ENCODE measurements at regions not wholly inside any gene's neighbourhood (a gene's known extent, or its start where the extent isn't known, plus 50 kb on each side); places are given as distances from the start of the nearest gene placed in this dataset.

DNA sequence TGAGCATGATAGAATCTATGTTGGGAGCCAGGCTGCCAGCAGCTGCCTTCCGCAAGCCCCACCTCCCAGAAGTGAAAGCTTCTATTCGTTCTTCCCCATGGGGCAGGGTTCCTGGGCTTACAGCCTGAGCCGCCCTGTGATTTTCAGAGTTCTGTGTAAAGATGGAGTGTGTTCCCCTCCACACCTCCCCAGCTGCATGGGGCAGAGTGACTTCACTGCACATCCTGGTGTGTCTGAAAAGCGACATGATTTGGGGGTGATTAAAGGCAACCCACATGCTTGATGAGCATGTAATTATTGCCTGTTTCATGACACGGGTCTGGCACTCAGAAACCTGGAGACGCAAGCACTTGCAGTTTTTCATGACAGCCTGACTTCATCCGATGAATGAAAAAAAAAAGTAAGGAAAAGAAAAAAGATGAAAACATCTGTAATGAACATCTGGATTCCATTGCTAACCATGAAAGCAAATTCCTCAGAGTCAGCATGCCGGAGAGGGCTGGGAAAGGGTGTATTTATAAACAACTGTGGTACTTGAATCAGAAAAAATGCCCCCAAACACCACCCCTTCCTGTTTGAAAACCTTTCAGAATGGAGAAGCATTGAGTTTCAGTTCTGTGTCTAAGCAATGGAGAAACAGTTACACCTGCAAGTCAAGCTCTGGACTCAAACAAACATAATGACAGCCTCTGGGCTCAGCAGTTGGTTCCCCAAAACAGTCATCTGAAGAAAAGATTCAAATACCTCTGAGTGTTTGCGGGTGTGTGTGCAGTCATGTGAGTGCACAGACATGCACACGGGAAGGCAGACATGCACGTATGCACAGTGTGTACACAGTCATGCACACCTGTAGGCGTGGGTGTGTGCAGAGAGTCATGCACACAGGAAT, 266.0 kb downstream of the ENGASE start:
- Histone ChIP-seq H3K79me2 (ENCODE audit: low read length) (no peaks in the 10 kb centered on the region), H4K20me1 (ENCODE audit: insufficient read depth, low read depth, low read length) (no peaks in the 10 kb centered on the region), H3K27ac (ENCODE audit: low read length) (peak overlapping the region; percentile 36; the same call in 1 of the 2 replicates), H3K27me3 (ENCODE audit: low read length) (no peaks in the 10 kb centered on the region), H3K9me2 (replicated peaks; ENCODE audit: insufficient read depth, low read length) (no peaks in the 10 kb centered on the region), H2AFZ (ENCODE audit: low read length) (no peak overlapping the region), H3K4me1 (ENCODE audit: low read length) (peaks cover 11% of the 10 kb centered on the region), H3K4me2 (ENCODE audit: low read depth, low read length, poor library complexity, severe bottlenecking) (peak overlapping the region; percentile 27), H3K36me3 (ENCODE audit: insufficient read depth, low read length) (no peaks in the 10 kb centered on the region), H3K9ac (ENCODE audit: low read length) (no peak overlapping the region; the same call in 1 of the 2 replicates), H3K4me3 (ENCODE audit: low read length) (no peak overlapping the region), H3K9me3 (ENCODE audit: low read length) (no peaks in the 10 kb centered on the region)
- DNase-seq, result peak; percentile 58

DNA sequence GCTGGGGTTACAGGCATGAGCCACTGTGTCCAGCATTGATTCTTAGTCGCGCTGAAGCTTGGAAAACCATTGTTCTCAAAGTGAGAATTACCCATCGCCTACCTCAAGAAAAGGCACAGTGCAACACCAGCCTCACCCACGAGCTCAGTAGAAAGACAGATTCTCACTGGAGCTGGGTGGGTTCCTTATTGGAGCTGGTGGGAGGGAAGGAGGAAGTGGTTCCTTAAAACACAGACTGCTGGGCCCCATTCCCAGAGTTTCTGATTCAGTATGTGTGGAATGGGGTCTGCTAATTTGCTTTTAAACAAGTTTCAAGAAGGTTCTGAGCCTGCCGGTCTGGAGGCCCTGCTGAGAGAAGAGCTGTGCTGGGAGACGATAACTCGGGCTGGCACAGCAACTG, 264.7 kb downstream of the ENGASE start:
- no peak overlapping the region for H3K9ac ChIP-seq (ENCODE audit: low read length)
- H3K79me2 ChIP-seq (ENCODE audit: low read length), result no peaks in the 10 kb centered on the region
- no peak overlapping the region for H3K4me3 ChIP-seq (ENCODE audit: low read length)
- H3K36me3 ChIP-seq (ENCODE audit: insufficient read depth, low read length), result no peaks in the 10 kb centered on the region
- no peaks in the 10 kb centered on the region for H3K27me3 ChIP-seq (ENCODE audit: low read length)
- H3K9me3 ChIP-seq (ENCODE audit: low read length), result no peaks in the 10 kb centered on the region
- no peak overlapping the region for H3K4me2 ChIP-seq (ENCODE audit: low read depth, low read length, poor library complexity, severe bottlenecking)
- no peak overlapping the region for H2AFZ ChIP-seq (ENCODE audit: low read length)
- H4K20me1 ChIP-seq (ENCODE audit: insufficient read depth, low read depth, low read length), result no peaks in the 10 kb centered on the region
- DNase-seq, result no peak
- H3K27ac ChIP-seq (ENCODE audit: low read length), result no peak overlapping the region
- H3K9me2 ChIP-seq (replicated peaks; ENCODE audit: insufficient read depth, low read length), result no peaks in the 10 kb centered on the region
- peaks cover 11% of the 10 kb centered on the region for H3K4me1 ChIP-seq (ENCODE audit: low read length)

DNA sequence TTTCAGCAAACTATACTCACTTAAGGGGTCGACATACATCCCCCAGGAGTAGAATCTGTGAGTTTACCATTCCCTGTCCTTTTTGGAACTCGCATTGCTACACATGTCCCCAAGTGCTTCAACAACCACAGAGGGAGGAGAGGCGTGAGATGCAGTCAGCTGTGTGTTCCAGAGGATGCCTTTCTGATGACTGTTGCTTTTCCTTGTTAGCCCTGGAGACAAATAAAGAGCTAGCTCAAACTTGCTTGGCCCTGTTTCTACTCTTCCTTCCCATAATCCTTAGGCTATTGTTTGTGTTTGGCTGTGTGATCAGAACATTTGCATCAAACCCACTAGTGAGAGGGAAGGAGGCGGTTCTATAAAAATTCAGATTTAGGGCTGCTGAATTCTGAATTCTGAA, 264.0 kb downstream of the ENGASE start:
- H3K27me3 ChIP-seq (ENCODE audit: low read length), result no peaks in the 10 kb centered on the region
- H2AFZ ChIP-seq (ENCODE audit: low read length), result no peak overlapping the region
- peaks cover 11% of the 10 kb centered on the region for H3K4me1 ChIP-seq (ENCODE audit: low read length)
- no peaks in the 10 kb centered on the region for H3K79me2 ChIP-seq (ENCODE audit: low read length)
- no peaks in the 10 kb centered on the region for H3K9me3 ChIP-seq (ENCODE audit: low read length)
- H3K9me2 ChIP-seq (replicated peaks; ENCODE audit: insufficient read depth, low read length), result no peaks in the 10 kb centered on the region
- no peaks in the 10 kb centered on the region for H3K36me3 ChIP-seq (ENCODE audit: insufficient read depth, low read length)
- H3K4me3 ChIP-seq (ENCODE audit: low read length), result no peak overlapping the region
- H4K20me1 ChIP-seq (ENCODE audit: insufficient read depth, low read depth, low read length), result no peaks in the 10 kb centered on the region
- no peak overlapping the region for H3K27ac ChIP-seq (ENCODE audit: low read length)
- no peak for DNase-seq
- no peak overlapping the region for H3K4me2 ChIP-seq (ENCODE audit: low read depth, low read length, poor library complexity, severe bottlenecking)
- H3K9ac ChIP-seq (ENCODE audit: low read length), result no peak overlapping the region

DNA sequence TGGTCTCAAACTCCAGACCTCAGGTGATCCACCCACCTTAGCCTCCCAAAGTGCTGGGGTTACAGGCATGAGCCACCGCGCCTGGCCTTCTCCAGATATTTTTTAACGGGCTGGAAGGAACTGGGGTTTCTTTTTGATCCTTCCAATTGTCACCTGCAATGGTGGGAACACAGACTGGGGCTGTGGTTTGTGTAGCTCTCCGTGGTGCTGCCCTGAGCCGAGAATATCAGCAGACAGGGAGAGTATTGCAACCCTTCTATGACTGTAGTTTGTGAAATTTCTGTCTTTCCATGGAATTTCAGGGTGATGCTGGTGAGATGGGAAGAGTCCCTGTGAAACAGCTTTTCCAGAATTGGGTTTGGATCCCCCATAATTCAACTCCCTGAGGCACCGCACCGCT, 263.5 kb downstream of the ENGASE start:
- no peak for DNase-seq
- Histone ChIP-seq H3K4me3 (ENCODE audit: low read length) (no peak overlapping the region), H3K27ac (ENCODE audit: low read length) (no peak overlapping the region), H2AFZ (ENCODE audit: low read length) (no peak overlapping the region), H3K79me2 (ENCODE audit: low read length) (no peaks in the 10 kb centered on the region), H3K4me1 (ENCODE audit: low read length) (peaks cover 11% of the 10 kb centered on the region), H3K27me3 (ENCODE audit: low read length) (no peaks in the 10 kb centered on the region), H3K9ac (ENCODE audit: low read length) (no peak overlapping the region), H4K20me1 (ENCODE audit: insufficient read depth, low read depth, low read length) (no peaks in the 10 kb centered on the region), H3K9me3 (ENCODE audit: low read length) (no peaks in the 10 kb centered on the region), H3K36me3 (ENCODE audit: insufficient read depth, low read length) (no peaks in the 10 kb centered on the region), H3K4me2 (ENCODE audit: low read depth, low read length, poor library complexity, severe bottlenecking) (no peak overlapping the region), H3K9me2 (replicated peaks; ENCODE audit: insufficient read depth, low read length) (no peaks in the 10 kb centered on the region)

DNA sequence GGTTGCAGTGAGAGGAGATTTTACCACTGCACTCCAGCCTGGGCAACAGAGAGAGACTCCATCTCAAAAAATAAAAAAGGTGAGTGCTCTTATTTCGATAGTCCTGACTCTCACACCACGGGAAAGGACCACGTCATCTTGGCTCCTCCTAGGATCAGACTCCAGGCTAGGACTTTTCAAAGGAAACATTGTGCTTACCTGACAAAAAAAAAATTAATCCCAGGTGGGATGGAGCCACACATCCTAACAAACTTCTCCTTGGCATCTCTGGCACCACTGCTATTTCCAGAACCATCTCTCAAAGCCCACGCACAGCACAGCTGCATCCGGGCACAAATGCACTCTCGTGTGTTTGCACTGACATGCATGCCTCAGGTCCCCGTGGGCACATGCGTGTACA, 262.4 kb downstream of the ENGASE start:
- Histone ChIP-seq H3K4me1 (ENCODE audit: low read length) (peaks cover 11% of the 10 kb centered on the region), H3K27me3 (ENCODE audit: low read length) (no peaks in the 10 kb centered on the region), H3K9ac (ENCODE audit: low read length) (no peak overlapping the region), H3K4me3 (ENCODE audit: low read length) (no peak overlapping the region), H3K9me3 (ENCODE audit: low read length) (no peaks in the 10 kb centered on the region), H3K27ac (ENCODE audit: low read length) (no peak overlapping the region), H3K4me2 (ENCODE audit: low read depth, low read length, poor library complexity, severe bottlenecking) (no peak overlapping the region), H3K79me2 (ENCODE audit: low read length) (no peaks in the 10 kb centered on the region), H3K9me2 (replicated peaks; ENCODE audit: insufficient read depth, low read length) (no peaks in the 10 kb centered on the region), H3K36me3 (ENCODE audit: insufficient read depth, low read length) (no peaks in the 10 kb centered on the region), H4K20me1 (ENCODE audit: insufficient read depth, low read depth, low read length) (no peaks in the 10 kb centered on the region), H2AFZ (ENCODE audit: low read length) (no peak overlapping the region)
- DNase-seq, result no peak

DNA sequence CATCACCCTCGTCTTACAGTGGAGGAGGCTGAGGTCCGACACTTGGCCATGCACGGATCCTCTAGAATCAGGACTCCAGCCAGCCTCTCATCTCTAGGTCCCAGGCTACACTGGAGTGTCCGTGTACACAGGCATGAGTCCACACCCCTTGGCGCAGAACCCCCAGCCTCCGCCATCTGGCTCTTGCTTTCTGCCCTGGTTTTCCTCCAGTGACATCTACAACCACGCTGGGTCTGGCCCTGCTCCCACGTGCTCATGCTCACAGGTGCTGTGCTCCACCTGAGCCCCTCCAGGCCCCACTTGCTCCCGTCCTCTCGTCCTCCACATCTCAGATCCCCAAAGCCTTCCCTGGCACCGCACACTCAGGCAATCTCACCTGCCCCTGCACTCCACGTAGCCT, 260.8 kb downstream of the ENGASE start:
- H3K9me3 ChIP-seq (ENCODE audit: low read length), result no peaks in the 10 kb centered on the region
- H2AFZ ChIP-seq (ENCODE audit: low read length), result no peak overlapping the region
- no peaks in the 10 kb centered on the region for H3K36me3 ChIP-seq (ENCODE audit: insufficient read depth, low read length)
- no peak overlapping the region for H3K9ac ChIP-seq (ENCODE audit: low read length)
- DNase-seq, result no peak
- no peaks in the 10 kb centered on the region for H3K79me2 ChIP-seq (ENCODE audit: low read length)
- no peaks in the 10 kb centered on the region for H3K9me2 ChIP-seq (replicated peaks; ENCODE audit: insufficient read depth, low read length)
- H3K27ac ChIP-seq (ENCODE audit: low read length), result no peak overlapping the region
- no peak overlapping the region for H3K4me2 ChIP-seq (ENCODE audit: low read depth, low read length, poor library complexity, severe bottlenecking)
- H3K27me3 ChIP-seq (ENCODE audit: low read length), result no peaks in the 10 kb centered on the region
- no peaks in the 10 kb centered on the region for H4K20me1 ChIP-seq (ENCODE audit: insufficient read depth, low read depth, low read length)
- no peak overlapping the region for H3K4me3 ChIP-seq (ENCODE audit: low read length)
- peaks cover 3% of the 10 kb centered on the region for H3K4me1 ChIP-seq (ENCODE audit: low read length)

DNA sequence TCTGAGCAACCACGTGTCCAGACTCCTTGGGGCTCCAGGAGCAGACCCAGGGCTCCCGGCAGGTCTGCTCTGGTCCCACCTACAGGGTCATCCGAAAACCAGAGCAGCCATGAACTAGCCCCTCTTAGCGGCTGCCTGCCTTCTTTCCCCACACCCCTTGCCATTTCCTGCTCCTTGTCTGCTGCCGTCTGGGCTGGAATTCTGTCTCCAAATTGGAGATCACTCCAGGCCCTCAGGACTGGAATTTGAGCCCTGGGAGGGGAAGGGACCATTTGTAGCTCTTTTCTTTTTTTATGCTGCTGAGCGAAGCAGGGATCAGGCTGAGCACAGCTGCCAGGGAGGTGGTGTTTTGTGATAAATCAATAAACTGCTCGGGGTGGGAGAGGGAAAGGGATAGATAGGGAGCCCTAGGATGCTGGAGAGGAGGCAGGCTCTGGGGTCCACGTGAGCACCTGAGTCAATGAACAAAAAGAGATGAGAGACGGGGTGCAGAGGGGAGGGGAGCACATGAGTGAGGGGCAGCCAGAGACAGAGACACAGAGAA, 257.5 kb downstream of the ENGASE start:
- no peaks in the 10 kb centered on the region for H3K9me2 ChIP-seq (replicated peaks; ENCODE audit: insufficient read depth, low read length)
- no peaks in the 10 kb centered on the region for H3K27me3 ChIP-seq (ENCODE audit: low read length)
- H3K9ac ChIP-seq (ENCODE audit: low read length), result no peak overlapping the region
- no peaks in the 10 kb centered on the region for H3K4me1 ChIP-seq (ENCODE audit: low read length)
- no peaks in the 10 kb centered on the region for H3K36me3 ChIP-seq (ENCODE audit: insufficient read depth, low read length)
- no peaks in the 10 kb centered on the region for H3K79me2 ChIP-seq (ENCODE audit: low read length)
- H3K9me3 ChIP-seq (ENCODE audit: low read length), result no peaks in the 10 kb centered on the region
- no peak overlapping the region for H2AFZ ChIP-seq (ENCODE audit: low read length)
- no peak overlapping the region for H3K27ac ChIP-seq (ENCODE audit: low read length)
- DNase-seq, result no peak
- no peak overlapping the region for H3K4me2 ChIP-seq (ENCODE audit: low read depth, low read length, poor library complexity, severe bottlenecking)
- H4K20me1 ChIP-seq (ENCODE audit: insufficient read depth, low read depth, low read length), result no peaks in the 10 kb centered on the region
- no peak overlapping the region for H3K4me3 ChIP-seq (ENCODE audit: low read length)

DNA sequence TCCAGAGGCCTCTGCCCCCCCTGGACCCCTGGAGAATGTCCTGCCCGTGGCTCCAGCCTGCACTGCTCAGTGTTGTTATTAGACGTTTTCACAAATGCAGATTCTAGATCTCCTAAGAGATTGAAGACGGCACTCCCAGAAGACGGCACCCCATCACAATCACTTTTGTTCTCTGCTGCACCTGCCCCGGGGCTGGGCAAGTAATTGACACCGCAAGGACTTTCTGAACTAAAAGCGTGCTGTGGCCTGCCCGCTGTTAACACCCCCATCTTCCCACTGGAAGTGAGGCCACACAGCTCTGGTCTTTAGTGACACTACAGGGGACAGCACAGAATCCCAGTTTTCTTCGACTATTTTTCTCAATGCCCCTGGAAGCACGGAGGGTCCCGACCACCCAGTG, 256.9 kb downstream of the ENGASE start:
- Histone ChIP-seq H3K4me1 (ENCODE audit: low read length) (no peaks in the 10 kb centered on the region), H3K27ac (ENCODE audit: low read length) (no peak overlapping the region), H3K4me2 (ENCODE audit: low read depth, low read length, poor library complexity, severe bottlenecking) (no peak overlapping the region), H3K27me3 (ENCODE audit: low read length) (no peaks in the 10 kb centered on the region), H3K36me3 (ENCODE audit: insufficient read depth, low read length) (no peaks in the 10 kb centered on the region), H3K79me2 (ENCODE audit: low read length) (no peaks in the 10 kb centered on the region), H4K20me1 (ENCODE audit: insufficient read depth, low read depth, low read length) (no peaks in the 10 kb centered on the region), H3K9me3 (ENCODE audit: low read length) (no peaks in the 10 kb centered on the region), H3K9ac (ENCODE audit: low read length) (no peak overlapping the region), H2AFZ (ENCODE audit: low read length) (no peak overlapping the region), H3K9me2 (replicated peaks; ENCODE audit: insufficient read depth, low read length) (no peaks in the 10 kb centered on the region), H3K4me3 (ENCODE audit: low read length) (no peak overlapping the region)
- DNase-seq, result no peak
